Posterior cingulate gyrus (tissue), 11 donors: ENCODE measurements at regions not wholly inside any gene's neighbourhood (a gene's known extent, or its start where the extent isn't known, plus 50 kb on each side); places are given as distances from the start of the nearest gene placed in this dataset.

Experiments
- DNase-seq, 10 donors: peaks; one replicate each; pipeline versions ENCODE4 v3.0.0 to v3.0.0-alpha.2; 2020 to 2021; ENCODE audit warnings: mixed read lengths in 3 of 10
- intact Hi-C: fragments of 100-400 bp; cut with DNase I; formaldehyde crosslinking; loops from one replicate; pipeline ENCODE4 v1.15.1; 2023

DNA sequence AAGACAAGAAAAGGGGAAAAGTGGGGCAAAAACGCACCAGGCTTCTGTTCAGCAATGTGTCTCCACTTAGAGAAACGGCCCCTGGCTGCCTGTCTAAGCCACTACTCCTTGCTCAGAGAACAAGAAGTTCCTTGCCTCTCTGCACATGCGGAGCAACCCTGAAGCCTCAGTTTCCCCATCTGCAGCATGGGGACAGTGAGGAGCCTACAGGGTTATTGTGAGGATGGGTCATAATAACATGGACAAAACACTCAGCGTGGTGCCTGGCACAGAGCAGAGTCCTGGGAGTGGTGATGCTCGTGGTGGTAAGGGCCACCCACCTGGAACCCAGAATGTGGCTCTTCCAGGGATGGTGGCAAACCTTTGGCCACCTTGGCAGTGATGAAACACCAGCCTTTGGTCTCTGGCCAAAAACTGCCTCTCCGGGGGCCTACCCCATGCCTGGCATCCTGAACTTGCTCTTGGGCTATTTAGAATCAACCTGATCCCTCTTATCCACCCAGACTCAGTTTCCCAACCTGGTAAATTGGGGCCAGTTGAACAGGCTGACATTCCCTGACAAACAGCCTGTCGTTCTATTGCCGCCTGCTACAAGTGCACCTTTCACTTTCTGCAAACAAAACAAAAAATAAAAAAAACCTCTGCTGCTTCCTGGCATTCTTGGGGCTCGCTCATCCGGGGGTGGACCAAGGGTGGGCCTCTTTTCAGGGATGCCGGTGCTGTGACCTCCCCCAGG is 56.5 kb upstream of the DLK1 start:
- intact Hi-C loops, result no loop called here
- peak in 1 of 10 donors; percentile 71 for DNase-seq

DNA sequence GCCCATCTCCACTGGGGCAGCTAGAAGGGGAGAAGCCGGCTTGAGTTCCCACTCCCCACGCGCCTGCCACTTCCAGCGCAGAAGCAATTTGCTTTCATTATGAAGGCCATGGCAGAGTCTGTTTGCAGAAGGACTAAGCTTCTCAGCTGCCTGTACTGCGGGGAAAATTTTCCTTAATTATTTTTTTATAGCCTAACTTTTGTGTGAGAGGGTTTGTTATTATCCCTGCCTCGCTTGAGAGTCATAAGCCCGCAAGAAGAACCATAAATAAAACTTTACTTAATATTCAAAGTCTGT is 56.0 kb upstream of the DLK1 start:
- intact Hi-C loops, result no loop called here
- peak in 1 of 10 donors; percentile 64 for DNase-seq

DNA sequence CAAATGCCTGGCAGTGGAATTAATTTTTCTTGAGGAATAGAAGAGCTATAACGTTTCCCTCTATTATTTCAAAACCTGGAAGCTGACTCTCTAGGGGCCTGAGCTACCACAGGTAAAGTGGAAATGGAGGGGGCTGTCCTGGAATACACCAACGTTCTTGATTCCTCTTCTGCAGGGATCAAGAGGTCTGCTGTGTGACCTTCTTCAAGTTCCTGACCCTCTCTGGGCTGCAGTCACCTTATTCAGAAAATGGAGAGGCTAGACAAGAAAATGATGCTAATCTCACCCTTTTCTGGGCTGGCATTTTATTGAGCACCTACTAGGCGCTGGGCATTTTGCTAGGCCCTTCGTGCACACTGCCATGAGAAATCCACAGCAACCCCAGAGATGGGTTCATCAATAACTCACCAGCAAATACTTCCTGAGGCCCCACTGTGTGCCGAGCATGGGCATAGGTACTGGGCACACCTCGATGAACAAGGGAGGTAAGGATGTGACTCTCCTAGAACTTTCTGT is 55.2 kb upstream of the DLK1 start:
- peak in 1 of 10 donors; percentile 25 for DNase-seq
- intact Hi-C loops, result no loop called here

DNA sequence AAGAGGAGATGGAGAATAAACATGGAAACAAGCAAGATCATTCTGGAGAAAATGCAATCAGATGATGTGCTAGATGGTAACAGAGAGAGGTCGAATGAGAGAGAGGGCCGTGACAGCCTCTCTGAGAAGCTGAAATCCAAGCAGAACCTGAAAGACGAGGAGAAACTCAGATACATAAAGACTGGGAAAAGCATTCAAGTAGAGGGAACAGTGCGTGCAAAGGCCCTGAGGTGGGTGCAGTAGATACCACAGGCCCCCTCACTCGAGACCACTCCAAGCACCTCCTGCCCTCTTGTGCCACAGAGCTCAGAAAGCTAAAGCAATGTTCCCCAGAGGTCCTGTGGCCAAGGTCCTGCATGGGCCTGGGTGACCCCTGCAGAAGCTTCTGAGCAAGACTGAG is 54.8 kb upstream of the DLK1 start:
- DNase-seq, result peak in 1 of 10 donors; percentile 32
- intact Hi-C loops, result no loop called here

DNA sequence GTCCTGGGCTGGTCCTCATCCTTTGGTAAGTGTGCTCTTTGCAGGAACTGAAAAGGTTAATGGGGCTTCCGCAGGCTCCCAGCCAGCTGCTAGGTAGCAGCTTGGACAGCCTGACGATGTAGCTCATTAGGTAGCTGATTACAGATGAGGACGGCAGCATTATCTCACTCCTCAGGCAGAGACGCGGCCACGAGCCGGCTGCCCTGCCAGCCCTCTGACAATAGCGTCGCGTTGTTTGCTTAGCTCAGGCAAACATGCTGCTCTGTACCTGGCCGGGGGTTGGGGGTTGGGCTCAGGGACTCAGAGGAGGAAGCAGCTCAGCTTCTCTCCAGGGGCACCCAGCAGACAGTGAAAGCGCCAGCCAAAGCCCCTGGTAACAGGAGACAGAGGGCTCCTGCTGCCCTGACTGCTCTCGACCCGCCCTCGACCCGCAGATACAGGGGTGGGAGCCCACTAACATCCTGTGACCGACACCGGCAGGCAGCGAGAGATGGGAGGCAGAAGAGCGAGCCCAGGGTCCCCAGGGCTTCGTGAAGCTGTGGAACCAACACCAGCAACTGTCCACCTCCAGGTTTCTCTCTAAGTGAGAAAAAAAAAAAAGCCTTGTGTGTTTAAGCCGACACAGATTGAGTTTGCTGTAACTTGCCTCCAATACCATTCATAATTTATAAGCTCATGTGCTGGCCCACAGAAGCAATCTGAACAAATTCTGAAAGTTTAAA is 53.4 kb upstream of the DLK1 start:
- intact Hi-C loops, result no loop called here
- peak in 1 of 10 donors; percentile 72 for DNase-seq

DNA sequence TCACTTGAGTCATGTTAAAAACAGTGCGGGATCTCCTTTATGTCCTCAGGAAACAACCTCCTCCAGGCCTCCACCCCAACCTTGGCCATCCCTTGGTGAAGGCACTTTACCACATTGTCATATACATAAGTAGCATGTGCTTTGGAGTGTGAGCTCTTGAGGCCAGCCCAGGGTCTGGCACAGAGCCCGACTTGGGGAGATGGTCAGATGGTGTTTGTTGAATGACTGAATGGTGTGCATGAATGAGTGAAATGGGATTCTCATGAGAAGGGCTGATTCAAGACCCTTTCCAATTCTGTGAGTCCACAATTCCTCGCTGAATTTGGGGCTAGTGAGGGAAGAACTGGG is 52.9 kb upstream of the DLK1 start:
- DNase-seq, result no peak
- intact Hi-C loops, result no loop called here

DNA sequence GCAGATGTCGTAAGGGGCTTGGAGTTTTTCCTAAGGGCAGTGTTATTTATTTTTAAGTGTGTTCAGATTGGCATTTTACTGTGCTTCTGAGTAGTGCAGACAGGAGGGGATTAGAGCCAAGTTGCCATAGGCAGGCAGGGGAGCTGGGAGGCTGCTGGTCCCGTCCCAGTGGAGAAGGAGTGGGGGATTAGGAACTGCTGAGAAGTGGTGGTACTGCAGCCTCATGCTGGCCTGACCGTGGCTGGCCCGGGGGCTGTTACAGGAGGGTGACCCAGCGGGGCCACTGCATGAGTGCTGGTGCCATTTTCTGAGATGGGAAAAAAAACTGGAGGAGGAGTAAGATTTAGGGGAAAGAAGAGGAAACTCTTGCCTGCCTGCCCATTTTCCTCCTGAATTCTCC is 52.3 kb upstream of the DLK1 start:
- no peak for DNase-seq
- intact Hi-C loops, result no loop called here

DNA sequence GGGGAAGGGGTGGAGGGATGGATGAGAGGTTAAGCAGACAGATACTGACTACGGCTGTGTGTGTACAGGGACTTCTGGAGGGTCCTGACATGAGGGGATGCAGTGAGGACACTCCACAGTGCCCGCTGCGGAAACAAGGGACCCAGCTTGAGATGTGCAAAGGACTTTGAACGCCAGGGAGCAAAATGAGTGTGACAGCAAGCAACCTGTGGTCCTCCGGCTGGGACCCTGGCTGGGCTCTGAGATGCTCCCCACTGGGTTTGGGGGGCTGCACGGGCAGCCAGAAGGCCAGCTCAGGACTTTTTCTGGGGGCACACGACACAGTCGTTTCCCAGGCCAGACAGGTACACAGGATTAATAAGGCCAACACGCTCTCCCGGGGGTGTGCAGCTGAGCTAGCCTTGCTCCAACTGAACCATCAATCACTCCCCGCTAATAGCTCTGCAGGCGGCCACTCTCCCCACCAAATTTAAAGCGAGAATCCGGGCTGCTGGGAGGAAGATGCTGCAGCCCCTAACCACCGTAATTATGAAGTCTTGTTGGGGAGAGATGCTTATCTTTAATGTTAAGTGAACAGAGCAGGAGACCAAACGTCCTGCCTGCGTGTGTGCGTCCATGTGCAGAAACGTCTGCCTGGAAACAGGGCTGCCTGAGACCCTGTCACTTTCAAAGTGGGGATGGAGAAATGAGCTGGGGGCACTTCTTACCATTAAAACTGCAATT is 51.6 kb upstream of the DLK1 start:
- DNase-seq, result peak in 1 of 10 donors; percentile 59
- intact Hi-C loops, result no loop called here

DNA sequence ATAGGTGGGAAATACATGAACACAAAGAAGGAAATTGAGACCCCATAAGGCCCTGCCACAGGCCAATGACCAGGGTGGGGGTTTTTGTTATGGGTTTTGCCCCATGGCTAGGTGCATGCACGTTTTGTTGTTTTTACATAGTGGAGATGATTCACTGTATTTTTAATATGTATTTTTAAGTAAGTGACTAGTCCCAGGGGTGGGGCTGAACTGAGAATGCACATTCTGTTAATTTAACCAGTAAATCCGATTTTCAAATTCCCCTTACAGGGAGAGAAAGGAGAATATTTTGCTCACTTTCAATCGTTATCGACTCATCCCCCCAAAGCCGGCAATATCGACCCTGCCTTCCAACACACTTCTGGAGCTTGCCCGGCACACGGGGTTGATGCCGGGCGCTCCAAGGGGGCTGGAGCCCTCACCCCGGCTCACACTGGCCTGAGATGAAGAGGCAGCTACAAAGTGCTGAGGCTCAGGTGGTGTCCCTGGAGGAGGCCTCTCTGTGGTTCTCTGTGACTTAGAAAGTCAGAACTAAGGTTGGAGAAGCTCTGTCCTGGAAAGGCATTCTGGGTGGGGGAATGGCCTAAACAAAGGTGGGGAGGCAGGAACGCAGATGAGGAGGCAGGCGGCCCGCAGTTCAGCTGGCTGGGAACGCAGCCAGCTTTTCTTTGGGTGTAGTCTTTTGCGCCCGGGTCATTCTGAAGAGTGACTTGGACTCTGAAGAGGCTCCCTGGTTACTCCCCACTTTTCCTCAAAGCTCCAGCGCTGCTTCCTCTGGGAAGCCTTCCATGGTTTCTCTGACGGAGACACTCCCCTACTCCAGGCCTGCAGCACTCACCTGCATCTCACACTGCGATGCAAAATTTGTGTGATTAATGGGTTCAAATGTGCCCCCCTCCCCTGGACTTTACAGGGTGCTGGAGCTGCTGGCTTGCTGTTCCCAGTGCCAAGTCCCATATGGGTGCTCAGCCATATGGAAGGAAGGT is 50.7 kb upstream of the DLK1 start:
- intact Hi-C loops, result no loop called here
- no peak for DNase-seq
